Panc1 (cell line): ENCODE measurements at regions not wholly inside any gene's neighbourhood (a gene's known extent, or its start where the extent isn't known, plus 50 kb on each side); places are given as distances from the start of the nearest gene placed in this dataset.

Source experiments
- POLR2AphosphoS5 ChIP-seq: IDR thresholded peaks from 2 replicates; pipeline ENCODE4 v1.6.1; 2012; ENCODE audit warnings: mild to moderate bottlenecking, low read depth, low read length, moderate library complexity
- SIN3A ChIP-seq: IDR thresholded peaks from 2 replicates; pipeline ENCODE4 v1.6.1; 2012; ENCODE audit warnings: low read depth, mild to moderate bottlenecking, low read length, moderate library complexity, borderline replicate concordance; ENCODE audit not compliant: insufficient read depth
- TCF7L2 ChIP-seq: IDR thresholded peaks from 2 replicates; pipeline ENCODE4 v1.6.1; 2011; ENCODE audit warnings: mild to moderate bottlenecking, low read depth, low read length, inconsistent platforms
- TF ChIP-seq, protein P1 (sequence below): fragments of 450-650 bp; IDR thresholded peaks from 2 replicates; pipeline ENCODE4 v1.5.1; 2017; ENCODE audit warnings: mild to moderate bottlenecking
- TF ChIP-seq, protein P2 (sequence below), 2 experiments: IDR thresholded peaks; 2 replicates each; pipeline ENCODE4 v1.6.1; 2011 to 2012; ENCODE audit warnings: low read depth in 2 of 2, control low read depth in 1 of 2, low read length in 1 of 2, mild to moderate bottlenecking in 1 of 2, moderate library complexity in 1 of 2; ENCODE audit not compliant: insufficient read depth in 1 of 2

DNA sequence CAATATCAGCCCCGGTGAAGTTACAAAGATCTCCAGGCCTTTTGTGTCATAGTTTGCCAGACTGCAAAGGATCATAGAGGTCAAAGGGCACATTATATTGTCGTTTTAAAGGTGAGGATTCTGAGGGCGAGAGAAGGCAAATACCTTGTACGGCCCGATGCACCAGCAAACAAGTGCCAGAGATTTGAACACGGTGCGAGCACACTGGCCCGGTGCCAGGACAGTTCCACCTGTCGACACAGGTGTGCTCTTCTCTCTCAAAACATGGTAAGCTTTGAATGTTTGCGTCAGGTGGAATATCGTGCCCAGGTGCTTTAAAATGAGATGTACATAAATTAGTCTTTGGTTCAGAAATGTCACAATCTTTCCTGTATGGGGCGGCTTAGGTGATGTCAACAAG lies 776.1 kb upstream of the ID2 start:
- TF ChIP-seq POLR2AphosphoS5 (no peak), SIN3A (no peak), TCF7L2 (no peak)
- TF ChIP-seq, protein P1, sequence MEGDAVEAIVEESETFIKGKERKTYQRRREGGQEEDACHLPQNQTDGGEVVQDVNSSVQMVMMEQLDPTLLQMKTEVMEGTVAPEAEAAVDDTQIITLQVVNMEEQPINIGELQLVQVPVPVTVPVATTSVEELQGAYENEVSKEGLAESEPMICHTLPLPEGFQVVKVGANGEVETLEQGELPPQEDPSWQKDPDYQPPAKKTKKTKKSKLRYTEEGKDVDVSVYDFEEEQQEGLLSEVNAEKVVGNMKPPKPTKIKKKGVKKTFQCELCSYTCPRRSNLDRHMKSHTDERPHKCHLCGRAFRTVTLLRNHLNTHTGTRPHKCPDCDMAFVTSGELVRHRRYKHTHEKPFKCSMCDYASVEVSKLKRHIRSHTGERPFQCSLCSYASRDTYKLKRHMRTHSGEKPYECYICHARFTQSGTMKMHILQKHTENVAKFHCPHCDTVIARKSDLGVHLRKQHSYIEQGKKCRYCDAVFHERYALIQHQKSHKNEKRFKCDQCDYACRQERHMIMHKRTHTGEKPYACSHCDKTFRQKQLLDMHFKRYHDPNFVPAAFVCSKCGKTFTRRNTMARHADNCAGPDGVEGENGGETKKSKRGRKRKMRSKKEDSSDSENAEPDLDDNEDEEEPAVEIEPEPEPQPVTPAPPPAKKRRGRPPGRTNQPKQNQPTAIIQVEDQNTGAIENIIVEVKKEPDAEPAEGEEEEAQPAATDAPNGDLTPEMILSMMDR: no peak
- TF ChIP-seq, protein P2, sequence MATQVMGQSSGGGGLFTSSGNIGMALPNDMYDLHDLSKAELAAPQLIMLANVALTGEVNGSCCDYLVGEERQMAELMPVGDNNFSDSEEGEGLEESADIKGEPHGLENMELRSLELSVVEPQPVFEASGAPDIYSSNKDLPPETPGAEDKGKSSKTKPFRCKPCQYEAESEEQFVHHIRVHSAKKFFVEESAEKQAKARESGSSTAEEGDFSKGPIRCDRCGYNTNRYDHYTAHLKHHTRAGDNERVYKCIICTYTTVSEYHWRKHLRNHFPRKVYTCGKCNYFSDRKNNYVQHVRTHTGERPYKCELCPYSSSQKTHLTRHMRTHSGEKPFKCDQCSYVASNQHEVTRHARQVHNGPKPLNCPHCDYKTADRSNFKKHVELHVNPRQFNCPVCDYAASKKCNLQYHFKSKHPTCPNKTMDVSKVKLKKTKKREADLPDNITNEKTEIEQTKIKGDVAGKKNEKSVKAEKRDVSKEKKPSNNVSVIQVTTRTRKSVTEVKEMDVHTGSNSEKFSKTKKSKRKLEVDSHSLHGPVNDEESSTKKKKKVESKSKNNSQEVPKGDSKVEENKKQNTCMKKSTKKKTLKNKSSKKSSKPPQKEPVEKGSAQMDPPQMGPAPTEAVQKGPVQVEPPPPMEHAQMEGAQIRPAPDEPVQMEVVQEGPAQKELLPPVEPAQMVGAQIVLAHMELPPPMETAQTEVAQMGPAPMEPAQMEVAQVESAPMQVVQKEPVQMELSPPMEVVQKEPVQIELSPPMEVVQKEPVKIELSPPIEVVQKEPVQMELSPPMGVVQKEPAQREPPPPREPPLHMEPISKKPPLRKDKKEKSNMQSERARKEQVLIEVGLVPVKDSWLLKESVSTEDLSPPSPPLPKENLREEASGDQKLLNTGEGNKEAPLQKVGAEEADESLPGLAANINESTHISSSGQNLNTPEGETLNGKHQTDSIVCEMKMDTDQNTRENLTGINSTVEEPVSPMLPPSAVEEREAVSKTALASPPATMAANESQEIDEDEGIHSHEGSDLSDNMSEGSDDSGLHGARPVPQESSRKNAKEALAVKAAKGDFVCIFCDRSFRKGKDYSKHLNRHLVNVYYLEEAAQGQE (IDR thresholded peaks at IDR 0.05; ENCODE audit: insufficient read depth in 1 of 2, low read depth in 2 of 2, low read length in 1 of 2): no peak
